K562 (cell line): ENCODE measurements at regions not wholly inside any gene's neighbourhood (a gene's known extent, or its start where the extent isn't known, plus 50 kb on each side); places are given as distances from the start of the nearest gene placed in this dataset.

Experiments used
- CHD1 ChIP-seq: fragments of 200-600 bp; sonication (generic); IDR thresholded peaks from one replicate; pipeline ENCODE4 v1.6.1; 2012; ENCODE audit warnings: mild to moderate bottlenecking, moderate library complexity, low read length, inconsistent platforms
- MTA1 ChIP-seq: fragments of 450-650 bp; IDR thresholded peaks from 2 replicates; pipeline ENCODE4 v1.6.1; 2017; ENCODE audit warnings: borderline replicate concordance
- TFAP4 ChIP-seq: sonication (generic); formaldehyde crosslinking; IDR thresholded peaks from 2 replicates; pipeline ENCODE4 v1.8.0; 2022; ENCODE audit warnings: missing genetic modification reagents, mild to moderate bottlenecking, moderate library complexity, borderline replicate concordance

GRCh38 chr18:45161850-45162249 is 453.4 kb upstream of the SLC14A2 start:
- TF ChIP-seq MTA1 = no peak
- no peak for TF ChIP-seq CHD1
- TF ChIP-seq TFAP4 (CRISPR knock-in tag) = no peak
